ENCODE measurements at regions not wholly inside any gene's neighbourhood (a gene's known extent, or its start where the extent isn't known, plus 50 kb on each side); places are given as distances from the start of the nearest gene placed in this dataset.

DNA sequence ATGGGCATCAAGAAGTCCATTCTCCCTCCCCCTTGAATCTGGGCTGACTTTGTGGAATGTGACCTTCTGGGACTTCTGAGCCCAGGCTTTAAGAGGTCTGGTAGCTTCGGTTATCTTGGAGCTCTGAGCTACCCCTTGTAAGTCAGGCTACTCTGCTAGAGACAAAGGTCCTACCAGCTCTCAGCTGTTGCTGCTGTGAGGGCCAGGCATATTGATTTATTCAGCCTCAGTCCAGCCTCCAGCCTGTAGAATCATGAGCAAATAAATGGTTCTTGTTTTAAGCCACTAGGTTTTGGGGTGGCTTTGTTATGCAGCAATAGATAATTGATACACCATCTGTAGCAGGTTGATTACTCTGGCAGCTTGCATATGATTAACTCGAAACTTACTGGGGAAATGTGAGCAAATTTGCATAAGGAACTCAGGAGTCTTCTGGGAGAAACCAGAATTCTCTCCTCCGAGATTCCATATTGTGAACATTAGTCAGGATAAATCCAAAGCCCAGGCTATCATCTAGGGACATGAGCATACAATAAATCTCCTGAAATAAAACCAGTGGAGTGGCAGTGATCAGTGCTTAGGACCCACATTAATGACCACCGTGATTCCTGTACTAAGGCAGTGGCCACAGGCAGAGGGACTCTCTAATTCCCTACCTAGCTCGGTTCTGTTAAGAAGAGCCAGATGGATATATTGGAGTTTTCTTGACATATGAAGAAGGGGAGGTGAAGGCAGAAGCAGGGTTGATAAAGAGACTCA is 336.1 kb downstream of the CDC5L start:
- TF ChIP-seq, protein P1, sequence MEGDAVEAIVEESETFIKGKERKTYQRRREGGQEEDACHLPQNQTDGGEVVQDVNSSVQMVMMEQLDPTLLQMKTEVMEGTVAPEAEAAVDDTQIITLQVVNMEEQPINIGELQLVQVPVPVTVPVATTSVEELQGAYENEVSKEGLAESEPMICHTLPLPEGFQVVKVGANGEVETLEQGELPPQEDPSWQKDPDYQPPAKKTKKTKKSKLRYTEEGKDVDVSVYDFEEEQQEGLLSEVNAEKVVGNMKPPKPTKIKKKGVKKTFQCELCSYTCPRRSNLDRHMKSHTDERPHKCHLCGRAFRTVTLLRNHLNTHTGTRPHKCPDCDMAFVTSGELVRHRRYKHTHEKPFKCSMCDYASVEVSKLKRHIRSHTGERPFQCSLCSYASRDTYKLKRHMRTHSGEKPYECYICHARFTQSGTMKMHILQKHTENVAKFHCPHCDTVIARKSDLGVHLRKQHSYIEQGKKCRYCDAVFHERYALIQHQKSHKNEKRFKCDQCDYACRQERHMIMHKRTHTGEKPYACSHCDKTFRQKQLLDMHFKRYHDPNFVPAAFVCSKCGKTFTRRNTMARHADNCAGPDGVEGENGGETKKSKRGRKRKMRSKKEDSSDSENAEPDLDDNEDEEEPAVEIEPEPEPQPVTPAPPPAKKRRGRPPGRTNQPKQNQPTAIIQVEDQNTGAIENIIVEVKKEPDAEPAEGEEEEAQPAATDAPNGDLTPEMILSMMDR (IDR thresholded peaks at IDR 0.05) = no peak
- TF ChIP-seq POLR2AphosphoS5 (IDR thresholded peaks at IDR 0.05) = no peak
- TF ChIP-seq POLR2A (IDR thresholded peaks at IDR 0.05) = no peak
- TF ChIP-seq EP300 (IDR thresholded peaks at IDR 0.05) = no peak

Measured in suprapubic skin (tissue), 4 donors.